ENCODE measurements at regions not wholly inside any gene's neighbourhood (a gene's known extent, or its start where the extent isn't known, plus 50 kb on each side); places are given as distances from the start of the nearest gene placed in this dataset.

- TF ChIP-seq CTCF (IDR thresholded peaks at IDR 0.05; ENCODE audit: insufficient read depth, low read length, poor library complexity, severe bottlenecking) (no peak), EZH2phosphoT487 (conservative IDR thresholded peaks at IDR 0.05; ENCODE audit: low read length) (no peak)
These were observed 656.5 kb downstream of the TLE1 start for GRCh38 chr9:81032831-81033230.
